Activated CD8-positive, alpha-beta memory T cell treated with anti-CD3 and anti-CD28 coated beads, Interleukin-2, amount 10 ng/mL, durations not matched to agents 7 days and 5 days (primary cell): ENCODE measurements at regions not wholly inside any gene's neighbourhood (a gene's known extent, or its start where the extent isn't known, plus 50 kb on each side); places are given as distances from the start of the nearest gene placed in this dataset.

ENCODE experiments used
- ATAC-seq: fragments of 150-1000 bp; cut with Tn5 transposase; one replicate; pipeline ENCODE4 v1.10.0; 2021; ENCODE audit warnings: moderate library complexity
- CTCF ChIA-PET: fragments of 350-600 bp; sonication (Branson Sonifier 250); formaldehyde crosslinking; loops from one replicate; lab custom pipeline; 2021; ENCODE audit warnings: antibody characterized with exemption; lab: Charles Lee
- DNase-seq: peaks from one replicate; pipeline ENCODE4 v3.0.0-alpha.2; 2020
- H3K27ac Mint-ChIP-seq: one replicate; pipeline ENCODE4 v1.8.0; 2021; ENCODE audit warnings: mild to moderate bottlenecking, mixed read lengths
- H3K27me3 Mint-ChIP-seq: one replicate; pipeline ENCODE4 v1.8.0; 2021; ENCODE audit warnings: mixed read lengths
- H3K36me3 Mint-ChIP-seq: one replicate; pipeline ENCODE4 v1.8.0; 2021; ENCODE audit warnings: mild to moderate bottlenecking, mixed read lengths
- H3K4me1 Mint-ChIP-seq: one replicate; pipeline ENCODE4 v1.8.0; 2021; ENCODE audit warnings: mixed read lengths
- H3K4me3 Mint-ChIP-seq: one replicate; pipeline ENCODE4 v1.8.0; 2021; ENCODE audit warnings: mild to moderate bottlenecking, moderate library complexity, mixed read lengths
- H3K9me3 Mint-ChIP-seq: one replicate; pipeline ENCODE4 v1.8.0; 2022; ENCODE audit warnings: low read depth, mixed read lengths

- DNase-seq (no peak), ATAC-seq (no peak)
- Mint-ChIP-seq H3K27ac (no peak overlapping the region), H3K9me3 (no peaks in the 10 kb centered on the region), H3K27me3 (no peaks in the 10 kb centered on the region), H3K4me3 (no peak overlapping the region), H3K4me1 (no peaks in the 10 kb centered on the region), H3K36me3 (no peaks in the 10 kb centered on the region)
- CTCF ChIA-PET = no interaction called here
These were observed 105.8 kb downstream of the MAFB start for GRCh38 chr20:40583205-40583604.

GRCh38 chr20:40582531-40582930 lies 106.5 kb downstream of the MAFB start:
- no peak overlapping the region for H3K4me3 Mint-ChIP-seq
- CTCF ChIA-PET = no interaction called here
- DNase-seq (no peak), ATAC-seq (no peak)
- no peaks in the 10 kb centered on the region for H3K9me3 Mint-ChIP-seq
- H3K36me3 Mint-ChIP-seq = no peaks in the 10 kb centered on the region
- H3K4me1 Mint-ChIP-seq = no peaks in the 10 kb centered on the region
- H3K27me3 Mint-ChIP-seq = peaks cover 3% of the 10 kb centered on the region
- no peak overlapping the region for H3K27ac Mint-ChIP-seq

GRCh38 chr20:40579701-40580100 lies 109.3 kb downstream of the MAFB start:
- DNase-seq (no peak), ATAC-seq (no peak)
- Mint-ChIP-seq H3K27me3 (peaks cover 6% of the 10 kb centered on the region), H3K9me3 (no peaks in the 10 kb centered on the region), H3K27ac (no peak overlapping the region), H3K4me1 (no peaks in the 10 kb centered on the region), H3K36me3 (no peaks in the 10 kb centered on the region), H3K4me3 (no peak overlapping the region)
- CTCF ChIA-PET = no interaction called here

GRCh38 chr20:40578961-40579360 lies 110.1 kb downstream of the MAFB start:
- CTCF ChIA-PET = no interaction called here
- no peak for ATAC-seq
- H3K27me3 Mint-ChIP-seq = peaks cover 6% of the 10 kb centered on the region
- no peaks in the 10 kb centered on the region for H3K9me3 Mint-ChIP-seq
- H3K27ac Mint-ChIP-seq = no peak overlapping the region
- no peak overlapping the region for H3K4me3 Mint-ChIP-seq
- H3K36me3 Mint-ChIP-seq = no peaks in the 10 kb centered on the region
- H3K4me1 Mint-ChIP-seq = no peaks in the 10 kb centered on the region
- DNase-seq = no peak

GRCh38 chr20:40575851-40576250 lies 113.2 kb downstream of the MAFB start:
- CTCF ChIA-PET = no interaction called here
- Mint-ChIP-seq H3K9me3 (no peaks in the 10 kb centered on the region), H3K27me3 (peaks cover 6% of the 10 kb centered on the region), H3K4me1 (no peaks in the 10 kb centered on the region), H3K27ac (no peak overlapping the region), H3K36me3 (no peaks in the 10 kb centered on the region), H3K4me3 (no peak overlapping the region)
- ATAC-seq (no peak), DNase-seq (no peak)

- Mint-ChIP-seq H3K36me3 (no peaks in the 10 kb centered on the region), H3K4me1 (no peaks in the 10 kb centered on the region), H3K9me3 (peaks cover 2% of the 10 kb centered on the region), H3K27ac (no peak overlapping the region), H3K27me3 (peaks cover 3% of the 10 kb centered on the region), H3K4me3 (no peak overlapping the region)
- ATAC-seq = no peak
- DNase-seq = no peak
- CTCF ChIA-PET = no interaction called here
These were observed 116.8 kb downstream of the MAFB start for GRCh38 chr20:40572251-40572650.

- Mint-ChIP-seq H3K9me3 (peaks cover 2% of the 10 kb centered on the region), H3K36me3 (no peaks in the 10 kb centered on the region)
- CTCF ChIA-PET = no interaction called here
These were observed 117.4 kb downstream of the MAFB start for GRCh38 chr20:40571639-40572038.

GRCh38 chr20:40568200-40568599 lies 120.8 kb downstream of the MAFB start:
- no peak for DNase-seq
- Mint-ChIP-seq H3K36me3 (no peaks in the 10 kb centered on the region), H3K4me1 (no peaks in the 10 kb centered on the region), H3K27ac (no peak overlapping the region), H3K4me3 (no peak overlapping the region), H3K9me3 (peaks cover 2% of the 10 kb centered on the region), H3K27me3 (peaks cover 2% of the 10 kb centered on the region)
- CTCF ChIA-PET = no interaction called here
- no peak for ATAC-seq

More at GRCh38 chr20:40571639-40572038, 117.4 kb downstream of the MAFB start:
- no peak for DNase-seq
- no peak for ATAC-seq
- H3K4me3 Mint-ChIP-seq = no peak overlapping the region
- H3K27me3 Mint-ChIP-seq = peaks cover 3% of the 10 kb centered on the region
- H3K4me1 Mint-ChIP-seq = no peaks in the 10 kb centered on the region
- H3K27ac Mint-ChIP-seq = no peak overlapping the region

- H3K36me3 Mint-ChIP-seq = no peaks in the 10 kb centered on the region
- no peaks in the 10 kb centered on the region for H3K4me1 Mint-ChIP-seq
- H3K4me3 Mint-ChIP-seq = no peak overlapping the region
- ATAC-seq (no peak), DNase-seq (no peak)
- H3K27ac Mint-ChIP-seq = no peak overlapping the region
- H3K27me3 Mint-ChIP-seq = peaks cover 3% of the 10 kb centered on the region
- H3K9me3 Mint-ChIP-seq = peaks cover 2% of the 10 kb centered on the region
- CTCF ChIA-PET = no interaction called here
These were observed 123.4 kb downstream of the MAFB start for GRCh38 chr20:40565682-40566040.

- Mint-ChIP-seq H3K27me3 (peaks cover 3% of the 10 kb centered on the region), H3K27ac (no peak overlapping the region), H3K4me3 (no peak overlapping the region), H3K36me3 (no peaks in the 10 kb centered on the region), H3K9me3 (no peaks in the 10 kb centered on the region), H3K4me1 (no peaks in the 10 kb centered on the region)
- ATAC-seq (no peak), DNase-seq (no peak)
- CTCF ChIA-PET = no interaction called here
These were observed 123.9 kb downstream of the MAFB start for GRCh38 chr20:40565001-40565681.

- CTCF ChIA-PET = no interaction called here
- Mint-ChIP-seq H3K27ac (no peak overlapping the region), H3K4me1 (no peaks in the 10 kb centered on the region), H3K9me3 (no peaks in the 10 kb centered on the region), H3K36me3 (no peaks in the 10 kb centered on the region), H3K27me3 (peaks cover 3% of the 10 kb centered on the region), H3K4me3 (no peak overlapping the region)
- ATAC-seq (no peak), DNase-seq (no peak)
These were observed 125.6 kb downstream of the MAFB start for GRCh38 chr20:40563296-40563950.

- DNase-seq (no peak), ATAC-seq (no peak)
- H3K4me3 Mint-ChIP-seq = no peak overlapping the region
- H3K4me1 Mint-ChIP-seq = no peaks in the 10 kb centered on the region
- no peak overlapping the region for H3K27ac Mint-ChIP-seq
- H3K36me3 Mint-ChIP-seq = no peaks in the 10 kb centered on the region
- CTCF ChIA-PET = no interaction called here
- H3K27me3 Mint-ChIP-seq = peaks cover 3% of the 10 kb centered on the region
- H3K9me3 Mint-ChIP-seq = no peaks in the 10 kb centered on the region
These were observed 127.0 kb downstream of the MAFB start for GRCh38 chr20:40562031-40562430.

- no peak overlapping the region for H3K27ac Mint-ChIP-seq
- H3K36me3 Mint-ChIP-seq = no peaks in the 10 kb centered on the region
- no peak for DNase-seq
- H3K4me1 Mint-ChIP-seq = no peaks in the 10 kb centered on the region
- no peaks in the 10 kb centered on the region for H3K9me3 Mint-ChIP-seq
- H3K4me3 Mint-ChIP-seq = no peak overlapping the region
- ATAC-seq = no peak
- CTCF ChIA-PET = no interaction called here
- peaks cover 3% of the 10 kb centered on the region for H3K27me3 Mint-ChIP-seq
These were observed 127.8 kb downstream of the MAFB start for GRCh38 chr20:40561187-40561586.

GRCh38 chr20:40558212-40558611 lies 130.8 kb downstream of the MAFB start:
- H3K27me3 Mint-ChIP-seq = peaks cover 5% of the 10 kb centered on the region

More at GRCh38 chr20:40558212-40558611, 130.8 kb downstream of the MAFB start:
- DNase-seq = no peak
- CTCF ChIA-PET = no interaction called here
- Mint-ChIP-seq H3K9me3 (no peaks in the 10 kb centered on the region), H3K36me3 (no peaks in the 10 kb centered on the region), H3K4me3 (no peak overlapping the region), H3K27ac (no peak overlapping the region), H3K4me1 (no peaks in the 10 kb centered on the region)
- ATAC-seq = no peak
